Coronary artery (tissue), 2 donors: ENCODE measurements at regions not wholly inside any gene's neighbourhood (a gene's known extent, or its start where the extent isn't known, plus 50 kb on each side); places are given as distances from the start of the nearest gene placed in this dataset.

ENCODE experiments used
- DNase-seq: peaks from one replicate; pipeline ENCODE4 v3.0.0-alpha.2; 2017; ENCODE audit warnings: low spot score
- H3K27ac ChIP-seq, 2 donors: fragments of 200-600 bp; sonication (generic); one replicate each; pipeline ENCODE4 v1.5.1; 2016 to 2019
- H3K4me3 ChIP-seq: fragments of 200-600 bp; sonication (generic); 2 replicates; pipeline ENCODE4 v1.5.1; 2016; ENCODE audit warnings: mild to moderate bottlenecking, moderate library complexity
- TF ChIP-seq, protein P1 (sequence below): fragments of 200-600 bp; sonication (generic); IDR thresholded peaks from one replicate; pipeline ENCODE4 v1.5.1; 2019; ENCODE audit warnings: antibody characterized with exemption

DNA sequence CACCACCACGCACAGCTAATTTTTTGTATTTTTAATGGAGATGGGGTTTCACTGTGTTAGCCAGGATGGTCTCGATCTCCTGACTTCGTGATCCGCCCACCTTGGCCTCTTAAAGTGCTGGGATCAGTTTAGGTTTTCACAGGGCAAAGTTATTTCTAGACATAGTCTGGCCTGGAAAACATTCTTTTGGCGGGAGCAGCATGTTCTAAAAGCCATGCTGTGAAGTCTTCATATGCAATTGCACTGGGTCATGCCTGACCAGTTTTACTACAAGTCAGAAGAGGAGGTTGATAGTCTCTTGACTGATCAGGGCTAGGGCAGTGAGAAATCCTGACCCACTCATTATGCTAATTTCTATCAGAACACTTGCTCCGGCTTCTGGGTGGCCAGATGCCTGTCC, 131.6 kb upstream of the POU3F1 start:
- DNase-seq, result no peak
- TF ChIP-seq, protein P1, sequence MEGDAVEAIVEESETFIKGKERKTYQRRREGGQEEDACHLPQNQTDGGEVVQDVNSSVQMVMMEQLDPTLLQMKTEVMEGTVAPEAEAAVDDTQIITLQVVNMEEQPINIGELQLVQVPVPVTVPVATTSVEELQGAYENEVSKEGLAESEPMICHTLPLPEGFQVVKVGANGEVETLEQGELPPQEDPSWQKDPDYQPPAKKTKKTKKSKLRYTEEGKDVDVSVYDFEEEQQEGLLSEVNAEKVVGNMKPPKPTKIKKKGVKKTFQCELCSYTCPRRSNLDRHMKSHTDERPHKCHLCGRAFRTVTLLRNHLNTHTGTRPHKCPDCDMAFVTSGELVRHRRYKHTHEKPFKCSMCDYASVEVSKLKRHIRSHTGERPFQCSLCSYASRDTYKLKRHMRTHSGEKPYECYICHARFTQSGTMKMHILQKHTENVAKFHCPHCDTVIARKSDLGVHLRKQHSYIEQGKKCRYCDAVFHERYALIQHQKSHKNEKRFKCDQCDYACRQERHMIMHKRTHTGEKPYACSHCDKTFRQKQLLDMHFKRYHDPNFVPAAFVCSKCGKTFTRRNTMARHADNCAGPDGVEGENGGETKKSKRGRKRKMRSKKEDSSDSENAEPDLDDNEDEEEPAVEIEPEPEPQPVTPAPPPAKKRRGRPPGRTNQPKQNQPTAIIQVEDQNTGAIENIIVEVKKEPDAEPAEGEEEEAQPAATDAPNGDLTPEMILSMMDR, result no peak
- H3K27ac ChIP-seq, result no peak overlapping the region
- H3K4me3 ChIP-seq, result no peak overlapping the region

DNA sequence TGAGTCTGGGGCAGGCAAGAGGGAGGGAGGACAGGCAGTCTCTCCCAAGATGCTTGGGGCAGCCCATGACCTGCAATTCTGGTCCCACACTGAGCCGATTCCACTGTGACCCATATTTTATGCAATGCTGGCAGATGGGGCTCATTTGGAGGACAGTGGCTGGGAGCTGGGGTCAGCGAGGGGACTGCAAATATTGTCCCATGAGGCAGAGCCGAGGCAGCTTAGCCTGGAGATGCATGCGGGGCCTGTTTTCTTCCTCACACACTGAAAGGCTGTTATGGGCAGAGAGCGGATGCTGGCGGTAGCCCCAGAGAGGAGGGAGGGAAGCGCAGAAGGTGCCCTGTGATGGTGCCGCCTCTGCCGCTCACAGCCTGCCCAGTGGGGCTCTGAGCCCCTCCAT, 128.5 kb upstream of the POU3F1 start:
- Histone ChIP-seq H3K4me3 (no peak overlapping the region), H3K27ac (no peak overlapping the region)
- DNase-seq, result no peak
- TF ChIP-seq, protein P1, result no peak

GRCh38 chr1:38173848-38174247, 127.3 kb upstream of the POU3F1 start:
- DNase-seq, result no peak
- H3K4me3 ChIP-seq, result no peak overlapping the region
- H3K27ac ChIP-seq, result no peak overlapping the region
- TF ChIP-seq, protein P1, result no peak

- no peak overlapping the region for H3K4me3 ChIP-seq
- H3K27ac ChIP-seq, result no peak overlapping the region
- TF ChIP-seq, protein P1, result no peak
- DNase-seq, result no peak
Measured at GRCh38 chr1:38173157-38173831, 126.7 kb upstream of the POU3F1 start.

GRCh38 chr1:38169121-38169520, 122.5 kb upstream of the POU3F1 start:
- TF ChIP-seq, protein P1, result no peak
- DNase-seq, result no peak
- Histone ChIP-seq H3K27ac (no peak overlapping the region), H3K4me3 (no peak overlapping the region)

DNA sequence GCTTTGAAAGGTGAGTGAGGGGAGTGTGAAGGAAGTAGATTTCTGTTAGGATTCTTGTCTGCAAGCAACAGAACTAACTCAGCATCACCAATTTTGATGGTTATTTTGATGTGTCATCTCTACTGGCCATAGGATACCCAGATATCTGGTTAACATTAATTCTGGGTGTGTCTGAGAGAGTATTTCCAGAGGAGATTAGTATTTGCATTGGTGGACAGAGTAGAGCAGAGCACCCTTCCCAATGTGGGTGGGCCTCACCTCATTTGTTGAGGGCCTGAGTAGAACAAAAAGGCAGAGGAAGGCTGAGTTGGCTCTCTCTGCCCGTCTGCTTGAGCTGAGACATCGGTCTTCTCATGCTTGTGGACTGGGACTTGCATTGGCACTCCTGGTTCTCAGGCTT, 121.8 kb upstream of the POU3F1 start:
- DNase-seq, result no peak
- Histone ChIP-seq H3K4me3 (no peak overlapping the region), H3K27ac (no peak overlapping the region)
- TF ChIP-seq, protein P1, result no peak

GRCh38 chr1:38166461-38166860, 119.9 kb upstream of the POU3F1 start:
- no peak overlapping the region for H3K27ac ChIP-seq
- H3K4me3 ChIP-seq, result no peak overlapping the region
- TF ChIP-seq, protein P1, result no peak
- DNase-seq, result no peak
